Stimulated activated CD4-positive, alpha-beta T cell treated with anti-CD3 and anti-CD28 coated beads, Interleukin-1b, Interleukin-23, amount 100 ng/mL, for 4 hours (primary cell): ENCODE measurements at regions not wholly inside any gene's neighbourhood (a gene's known extent, or its start where the extent isn't known, plus 50 kb on each side); places are given as distances from the start of the nearest gene placed in this dataset.
"Not testable (repeated sequence)": the region's sequence is repeated elsewhere in the genome, so short reads cannot be mapped to it uniquely, and the experiment has no call there.

Experiments
- DNase-seq, 2 donors: peaks; one replicate each; pipeline ENCODE4 v3.0.0-alpha.2; 2020; ENCODE audit warnings: low read depth in 2 of 2

- no peak for DNase-seq
These were observed 787.3 kb downstream of the EDEM1 start for GRCh38 chr3:5974630-5975322.

GRCh38 chr3:5977331-5977730, 789.8 kb downstream of the EDEM1 start:
- no peak for DNase-seq

- DNase-seq = no peak
These were observed 793.0 kb downstream of the EDEM1 start for GRCh38 chr3:5980475-5980874.

GRCh38 chr3:5994651-5995050, 807.1 kb downstream of the EDEM1 start:
- DNase-seq = no peak

- no peak for DNase-seq
These were observed 830.9 kb downstream of the EDEM1 start for GRCh38 chr3:6018456-6018855.

- no peak for DNase-seq
These were observed 835.1 kb downstream of the EDEM1 start for GRCh38 chr3:6022621-6023020.

GRCh38 chr3:6025032-6025431, 835.9 kb upstream of the GRM7 start:
- DNase-seq = no peak

- not testable (repeated sequence) for DNase-seq
These were observed 830.3 kb upstream of the GRM7 start for GRCh38 chr3:6030648-6031047.

GRCh38 chr3:6035626-6036025, 825.3 kb upstream of the GRM7 start:
- DNase-seq = no peak

- DNase-seq = no peak
These were observed 820.9 kb upstream of the GRM7 start for GRCh38 chr3:6039971-6040370.

GRCh38 chr3:6041894-6042293, 819.0 kb upstream of the GRM7 start:
- DNase-seq = no peak

- no peak for DNase-seq
These were observed 813.9 kb upstream of the GRM7 start for GRCh38 chr3:6047016-6047415.

- DNase-seq = no peak
These were observed 800.7 kb upstream of the GRM7 start for GRCh38 chr3:6060251-6060650.

GRCh38 chr3:6062261-6063187, 798.4 kb upstream of the GRM7 start:
- DNase-seq = no peak

GRCh38 chr3:6066397-6066796, 794.5 kb upstream of the GRM7 start:
- DNase-seq = no peak

- not testable (repeated sequence) for DNase-seq
These were observed 793.9 kb upstream of the GRM7 start for GRCh38 chr3:6066868-6067578.

- no peak for DNase-seq
These were observed 786.0 kb upstream of the GRM7 start for GRCh38 chr3:6074952-6075351.

- DNase-seq = no peak
These were observed 782.5 kb upstream of the GRM7 start for GRCh38 chr3:6078436-6078835.

- DNase-seq = no peak
These were observed 781.9 kb upstream of the GRM7 start for GRCh38 chr3:6079011-6079410.

GRCh38 chr3:6079561-6080179, 781.2 kb upstream of the GRM7 start:
- no peak for DNase-seq

GRCh38 chr3:6088433-6088832, 772.5 kb upstream of the GRM7 start:
- no peak for DNase-seq

- no peak for DNase-seq
These were observed 771.1 kb upstream of the GRM7 start for GRCh38 chr3:6089780-6090179.
